Trophoblast cell (in vitro differentiated cells and primary cell): ENCODE measurements at regions not wholly inside any gene's neighbourhood (a gene's known extent, or its start where the extent isn't known, plus 50 kb on each side); places are given as distances from the start of the nearest gene placed in this dataset.

ENCODE experiments used
- DNase-seq, 2 donors: peaks; one replicate each; pipeline ENCODE4 v3.0.0-alpha.2; 2016
- H2AFZ ChIP-seq: 2 replicates; pipeline ENCODE4 v1.6.1; 2013; ENCODE audit warnings: low read length, moderate library complexity, mild to moderate bottlenecking; ENCODE audit not compliant: insufficient read depth, poor library complexity
- H2AK5ac ChIP-seq: 2 replicates; pipeline ENCODE4 v1.6.1; 2013; ENCODE audit warnings: mild to moderate bottlenecking, low read length
- H2BK120ac ChIP-seq: 2 replicates; pipeline ENCODE4 v1.6.1; 2013; ENCODE audit warnings: low read length, mild to moderate bottlenecking, moderate library complexity; ENCODE audit not compliant: insufficient read depth, poor library complexity
- H2BK12ac ChIP-seq: 2 replicates; pipeline ENCODE4 v1.6.1; 2013; ENCODE audit warnings: mild to moderate bottlenecking, low read length, moderate library complexity
- H2BK5ac ChIP-seq: 2 replicates; pipeline ENCODE4 v1.6.1; 2013; ENCODE audit warnings: low read length, low read depth, moderate library complexity, mild to moderate bottlenecking; ENCODE audit not compliant: poor library complexity
- H3K14ac ChIP-seq: 2 replicates; pipeline ENCODE4 v1.6.1; 2013; ENCODE audit warnings: mild to moderate bottlenecking, low read length
- H3K18ac ChIP-seq: 2 replicates; pipeline ENCODE4 v1.6.1; 2013; ENCODE audit warnings: mild to moderate bottlenecking, low read length
- H3K23ac ChIP-seq: 2 replicates; pipeline ENCODE4 v1.6.1; 2013; ENCODE audit warnings: low read length
- H3K27ac ChIP-seq: 2 replicates; pipeline ENCODE4 v1.5.1; 2013; ENCODE audit warnings: low read depth, mild to moderate bottlenecking, inconsistent platforms, low read length, moderate library complexity
- H3K27me3 ChIP-seq: 2 replicates; pipeline ENCODE4 v1.6.1; 2013; ENCODE audit warnings: inconsistent platforms, mild to moderate bottlenecking, low read length, moderate library complexity; ENCODE audit not compliant: insufficient read depth
- H3K36me3 ChIP-seq, 2 experiments: 1 replicate in 1 of 2; 2 replicates in 1 of 2; pipeline ENCODE4 v1.6.1; 2013; ENCODE audit warnings: low read length in 2 of 2, mild to moderate bottlenecking in 2 of 2, moderate library complexity in 1 of 2; ENCODE audit not compliant: insufficient read depth in 2 of 2, control insufficient read depth in 1 of 2
- H3K4ac ChIP-seq: 2 replicates; pipeline ENCODE4 v1.6.1; 2013; ENCODE audit warnings: low read depth, mild to moderate bottlenecking, low read length, moderate library complexity
- H3K4me1 ChIP-seq, 2 experiments: 1 replicate in 1 of 2; 2 replicates in 1 of 2; pipeline ENCODE4 v1.6.1; 2013; ENCODE audit warnings: low read length in 2 of 2, mild to moderate bottlenecking in 2 of 2, moderate library complexity in 1 of 2; ENCODE audit not compliant: insufficient read depth in 2 of 2, control insufficient read depth in 1 of 2
- H3K4me2 ChIP-seq: 2 replicates; pipeline ENCODE4 v1.6.1; 2013; ENCODE audit warnings: inconsistent platforms, mild to moderate bottlenecking, low read length, moderate library complexity
- H3K4me3 ChIP-seq: 2 replicates; pipeline ENCODE4 v1.5.1; 2013; ENCODE audit warnings: mild to moderate bottlenecking, low read depth, low read length, inconsistent platforms
- H3K79me1 ChIP-seq: one replicate; pipeline ENCODE4 v1.6.1; 2013; ENCODE audit warnings: low read length
- H3K79me2 ChIP-seq: 2 replicates; pipeline ENCODE4 v1.6.1; 2013; ENCODE audit warnings: low read length, mild to moderate bottlenecking; ENCODE audit not compliant: control insufficient read depth, insufficient read depth, poor library complexity
- H3K9ac ChIP-seq: 2 replicates; pipeline ENCODE4 v1.6.1; 2013; ENCODE audit warnings: mild to moderate bottlenecking, low read length
- H3K9me3 ChIP-seq: 2 replicates; pipeline ENCODE4 v1.6.1; 2013; ENCODE audit warnings: low read depth, mild to moderate bottlenecking, control low read depth, inconsistent platforms, low read length; ENCODE audit not compliant: insufficient read depth
- H4K12ac ChIP-seq: 2 replicates; pipeline ENCODE4 v1.6.1; 2013; ENCODE audit warnings: low read depth, mild to moderate bottlenecking, low read length, moderate library complexity
- H4K8ac ChIP-seq: 2 replicates; pipeline ENCODE4 v1.6.1; 2013; ENCODE audit warnings: low read depth, mild to moderate bottlenecking, low read length, moderate library complexity
- H4K91ac ChIP-seq: one replicate; pipeline ENCODE4 v1.6.1; 2013; ENCODE audit warnings: low read depth, mild to moderate bottlenecking, low read length, moderate library complexity
- WGBS: extraction: QIAGEN DNeasy Blood & Tissue Kit; methylation state at CpG from one replicate; pipeline ENCODE4 v1.1.7; 2013; ENCODE audit warnings: missing lambda C conversion rate; ENCODE audit not compliant: insufficient read length, insufficient coverage; ENCODE audit errors: extremely low coverage; 5-methylcytosine and 5-hydroxymethylcytosine counted together

- peak overlapping the region; percentile 64 for H3K18ac ChIP-seq
- peak in 1 of 2 donors; percentile 32 for DNase-seq
- H3K4me3 ChIP-seq = no peak overlapping the region
- WGBS = no CpG with 5 or more reads among the region's 4 CpGs
- H3K27me3 ChIP-seq = no peaks in the 10 kb centered on the region
- no peak overlapping the region for H3K4ac ChIP-seq
- peak overlapping the region; percentile 41 for H2AK5ac ChIP-seq
- H3K9me3 ChIP-seq = no peaks in the 10 kb centered on the region
- H3K23ac ChIP-seq = no peak overlapping the region
- no peak overlapping the region for H3K27ac ChIP-seq
- no peak overlapping the region for H4K91ac ChIP-seq
- H4K8ac ChIP-seq = peak overlapping the region; percentile 29
- no peak overlapping the region for H3K4me2 ChIP-seq
- peaks cover 8 to 19% of the 10 kb centered on the region in 2 experiments for H3K4me1 ChIP-seq
- no peak overlapping the region for H4K12ac ChIP-seq
- no peak overlapping the region for H3K9ac ChIP-seq
- H3K36me3 ChIP-seq = no peaks in the 10 kb centered on the region
- H2BK12ac ChIP-seq = peak overlapping the region; percentile 50
- peak overlapping the region; percentile 24 for H2BK120ac ChIP-seq
- no peak overlapping the region for H2BK5ac ChIP-seq
- peaks cover 10% of the 10 kb centered on the region for H3K79me1 ChIP-seq
- H3K79me2 ChIP-seq = no peaks in the 10 kb centered on the region
- H2AFZ ChIP-seq = no peak overlapping the region
- peak overlapping the region; percentile 44 for H3K14ac ChIP-seq
Measured at GRCh38 chr1:68320349-68320748, 88.0 kb upstream of the WLS start.

- Histone ChIP-seq H3K4me3 (no peak overlapping the region), H2AK5ac (no peak overlapping the region), H4K8ac (no peak overlapping the region), H2AFZ (no peak overlapping the region), H3K4me2 (no peak overlapping the region), H3K79me2 (no peaks in the 10 kb centered on the region), H3K14ac (no peak overlapping the region), H2BK12ac (no peak overlapping the region), H3K23ac (no peak overlapping the region), H4K12ac (no peak overlapping the region), H2BK120ac (peak overlapping the region; percentile 11), H3K18ac (no peak overlapping the region), H3K79me1 (peaks cover 10% of the 10 kb centered on the region), H2BK5ac (no peak overlapping the region), H3K27me3 (no peaks in the 10 kb centered on the region), H3K9ac (no peak overlapping the region), H3K4ac (no peak overlapping the region), H3K9me3 (no peaks in the 10 kb centered on the region), H3K4me1 (peaks cover 8 to 19% of the 10 kb centered on the region in 2 experiments), H4K91ac (no peak overlapping the region), H3K36me3 (no peaks in the 10 kb centered on the region), H3K27ac (no peak overlapping the region)
- no peak for DNase-seq
- no CpG with 5 or more reads among the region's 5 CpGs for WGBS
Measured at GRCh38 chr1:68319907-68320306, 87.6 kb upstream of the WLS start.

- no peak overlapping the region for H3K4me2 ChIP-seq
- no peak for DNase-seq
- H3K79me2 ChIP-seq = no peaks in the 10 kb centered on the region
- no peak overlapping the region for H3K27ac ChIP-seq
- H2BK5ac ChIP-seq = no peak overlapping the region
- H2BK12ac ChIP-seq = no peak overlapping the region
- WGBS = no CpG with 5 or more reads among the region's 2 CpGs
- no peaks in the 10 kb centered on the region for H3K27me3 ChIP-seq
- no peak overlapping the region for H2AK5ac ChIP-seq
- no peak overlapping the region for H2BK120ac ChIP-seq
- no peak overlapping the region for H4K8ac ChIP-seq
- H4K12ac ChIP-seq = no peak overlapping the region
- H3K79me1 ChIP-seq = peaks cover 4% of the 10 kb centered on the region
- no peak overlapping the region for H3K4ac ChIP-seq
- H2AFZ ChIP-seq = no peak overlapping the region
- H3K9me3 ChIP-seq = no peaks in the 10 kb centered on the region
- no peak overlapping the region for H3K23ac ChIP-seq
- peaks cover 4 to 9% of the 10 kb centered on the region in 2 experiments for H3K4me1 ChIP-seq
- no peak overlapping the region for H3K4me3 ChIP-seq
- H3K36me3 ChIP-seq = no peaks in the 10 kb centered on the region
- H3K9ac ChIP-seq = no peak overlapping the region
- H3K14ac ChIP-seq = no peak overlapping the region
- H3K18ac ChIP-seq = no peak overlapping the region
- no peak overlapping the region for H4K91ac ChIP-seq
Measured at GRCh38 chr1:68317543-68317942, 85.2 kb upstream of the WLS start.

DNA sequence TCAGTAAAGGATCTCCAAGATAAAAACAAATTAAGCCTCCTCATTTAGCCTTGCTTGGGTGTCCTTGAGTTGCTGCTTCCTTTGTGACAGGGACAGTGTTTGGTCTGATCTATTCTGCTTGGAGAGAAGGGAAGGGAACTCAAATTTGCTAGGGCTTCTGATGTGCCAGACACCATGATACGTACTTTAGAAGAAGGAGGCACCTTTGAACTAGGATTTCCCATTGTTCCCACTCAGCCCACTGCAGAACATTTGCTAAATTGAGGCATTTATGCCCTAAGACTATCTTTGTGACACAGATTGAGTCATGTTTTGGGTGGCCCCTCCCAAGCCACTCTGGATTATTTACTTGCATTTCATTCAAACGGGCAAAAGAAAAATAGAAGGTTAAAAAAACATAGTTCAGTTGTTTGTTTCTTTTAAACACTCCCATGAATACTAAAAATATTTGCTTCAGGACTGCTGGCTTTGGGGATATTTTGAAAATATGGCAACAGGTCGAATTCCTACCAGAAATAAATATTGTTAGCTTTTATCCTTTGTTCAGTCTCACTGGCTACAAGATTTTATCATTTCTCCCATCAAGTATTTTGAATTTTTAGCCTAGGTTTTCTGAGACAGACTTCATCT lies 81.9 kb upstream of the WLS start:
- H2BK5ac ChIP-seq = peak overlapping the region; percentile 74
- H4K91ac ChIP-seq = no peak overlapping the region
- WGBS = no CpG with 5 or more reads among the region's 3 CpGs
- no peak overlapping the region for H3K4me2 ChIP-seq
- peak overlapping the region; percentile 69 for H3K27ac ChIP-seq
- H4K12ac ChIP-seq = no peak overlapping the region
- H3K4me1 ChIP-seq = peaks cover 0 to 4% of the 10 kb centered on the region in 2 experiments
- no peak overlapping the region for H3K9ac ChIP-seq
- DNase-seq = no peak
- no peak overlapping the region for H3K4ac ChIP-seq
- H2BK12ac ChIP-seq = peak overlapping the region; percentile 77
- no peak overlapping the region for H3K18ac ChIP-seq
- H3K27me3 ChIP-seq = no peaks in the 10 kb centered on the region
- no peak overlapping the region for H4K8ac ChIP-seq
- H3K9me3 ChIP-seq = no peaks in the 10 kb centered on the region
- H2AK5ac ChIP-seq = no peak overlapping the region
- no peaks in the 10 kb centered on the region for H3K79me2 ChIP-seq
- H3K79me1 ChIP-seq = peaks cover 2% of the 10 kb centered on the region
- peak overlapping the region; percentile 60 for H2BK120ac ChIP-seq
- H3K14ac ChIP-seq = no peak overlapping the region
- no peak overlapping the region for H3K4me3 ChIP-seq
- H3K36me3 ChIP-seq = no peaks in the 10 kb centered on the region
- no peak overlapping the region for H2AFZ ChIP-seq
- H3K23ac ChIP-seq = no peak overlapping the region
